ENCODE measurements at regions not wholly inside any gene's neighbourhood (a gene's known extent, or its start where the extent isn't known, plus 50 kb on each side); places are given as distances from the start of the nearest gene placed in this dataset.

- TF ChIP-seq CTCF (IDR thresholded peaks at IDR 0.05) (no peak), POLR2A (IDR thresholded peaks at IDR 0.05) (peak; percentile 13)
- H3K4me3 ChIP-seq, result peak overlapping the region in 1 of 3 donors; percentile 4
- peak overlapping the region; percentile 72 to 95 (median 93) for H3K27ac ChIP-seq
- H3K27me3 ChIP-seq, result no peaks in the 10 kb centered on the region
- no peaks in the 10 kb centered on the region for H3K36me3 ChIP-seq
- H3K9me3 ChIP-seq, result no peaks in the 10 kb centered on the region
- WGBS (ENCODE audit: insufficient coverage, low coverage, low lambda C conversion rate, missing lambda C conversion rate), result 32% methylated on average over 8 of the region's 8 CpGs
- intact Hi-C loops (cut with DNase I), result no loop called here
- ATAC-seq (peak; percentile 86 to 93 (median 90)), DNase-seq (peak; percentile 73 to 92 (median 88))
- peaks cover 0 to 43% (median 15%) of the 10 kb centered on the region in 4 donors for H3K4me1 ChIP-seq
Observed at GRCh38 chr1:212228591-212229119, 56.6 kb upstream of the PPP2R5A start.

- WGBS (ENCODE audit: insufficient coverage, low coverage, low lambda C conversion rate, missing lambda C conversion rate), result 67% methylated on average over 1 of the region's 2 CpGs
- peak overlapping the region; percentile 72 to 95 (median 93) for H3K27ac ChIP-seq
- H3K9me3 ChIP-seq, result no peaks in the 10 kb centered on the region
- H3K27me3 ChIP-seq, result no peaks in the 10 kb centered on the region
- no peak overlapping the region for H3K4me3 ChIP-seq
- no peak for TF ChIP-seq POLR2A (IDR thresholded peaks at IDR 0.05)
- no peak for TF ChIP-seq CTCF (IDR thresholded peaks at IDR 0.05)
- peaks cover 0 to 43% (median 15%) of the 10 kb centered on the region in 4 donors for H3K4me1 ChIP-seq
- DNase-seq (no peak), ATAC-seq (no peak)
- H3K36me3 ChIP-seq, result no peaks in the 10 kb centered on the region
- intact Hi-C loops (cut with DNase I), result no loop called here
Observed at GRCh38 chr1:212229654-212230053, 55.6 kb upstream of the PPP2R5A start.

GRCh38 chr1:212230329-212230728, 54.9 kb upstream of the PPP2R5A start:
- no peak overlapping the region for H3K4me3 ChIP-seq
- peaks cover 0 to 39% (median 15%) of the 10 kb centered on the region in 4 donors for H3K4me1 ChIP-seq
- no peaks in the 10 kb centered on the region for H3K9me3 ChIP-seq
- no peak for TF ChIP-seq POLR2A (IDR thresholded peaks at IDR 0.05)
- no peak for TF ChIP-seq CTCF (IDR thresholded peaks at IDR 0.05)
- H3K36me3 ChIP-seq, result no peaks in the 10 kb centered on the region
- H3K27me3 ChIP-seq, result no peaks in the 10 kb centered on the region
- no peak for DNase-seq
- no peak for ATAC-seq
- intact Hi-C loops (cut with DNase I), result no loop called here
- H3K27ac ChIP-seq, result no peak overlapping the region
- WGBS (ENCODE audit: insufficient coverage, low coverage, low lambda C conversion rate, missing lambda C conversion rate), result 100% methylated on average over 2 of the region's 3 CpGs

- no peak for ATAC-seq
- no peaks in the 10 kb centered on the region for H3K27me3 ChIP-seq
- intact Hi-C loops (cut with DNase I), result no loop called here
Observed at GRCh38 chr1:212231372-212231771, 53.8 kb upstream of the PPP2R5A start.

More at GRCh38 chr1:212231372-212231771, 53.8 kb upstream of the PPP2R5A start:
- H3K4me1 ChIP-seq, result peaks cover 0 to 34% (median 9%) of the 10 kb centered on the region in 4 donors
- H3K4me3 ChIP-seq, result no peak overlapping the region
- WGBS (ENCODE audit: insufficient coverage, low coverage, low lambda C conversion rate, missing lambda C conversion rate), result 100% methylated on average over 1 of the region's 1 CpG
- no peaks in the 10 kb centered on the region for H3K9me3 ChIP-seq
- no peak overlapping the region for H3K27ac ChIP-seq
- no peak for DNase-seq
- no peaks in the 10 kb centered on the region for H3K36me3 ChIP-seq
- TF ChIP-seq CTCF (IDR thresholded peaks at IDR 0.05), result no peak
- no peak for TF ChIP-seq POLR2A (IDR thresholded peaks at IDR 0.05)
